GM06990 (cell line): ENCODE measurements at regions not wholly inside any gene's neighbourhood (a gene's known extent, or its start where the extent isn't known, plus 50 kb on each side); places are given as distances from the start of the nearest gene placed in this dataset.

Experiments used
- DNase-seq: peaks from one replicate; pipeline ENCODE4 v3.0.0-alpha.2; 2011; ENCODE audit not compliant: insufficient read length; ENCODE audit errors: extremely low read depth
- H3K27me3 ChIP-seq: replicated peaks from 2 replicates; pipeline ENCODE4 v1.6.0; 2011; ENCODE audit warnings: low read length; ENCODE audit not compliant: control insufficient read depth, insufficient read depth
- H3K36me3 ChIP-seq: 2 replicates; pipeline ENCODE4 v1.5.1; 2011; ENCODE audit warnings: low read length; ENCODE audit not compliant: control insufficient read depth, insufficient read depth
- H3K4me3 ChIP-seq: replicated peaks from 2 replicates; pipeline ENCODE4 v1.5.1; 2011; ENCODE audit warnings: low read depth, mild to moderate bottlenecking, control low read depth, low read length
- CTCF ChIP-seq: IDR thresholded peaks from 2 replicates; pipeline ENCODE4 v1.5.1; 2011; ENCODE audit warnings: low read length, control low read depth, mild to moderate bottlenecking, inconsistent platforms; ENCODE audit not compliant: insufficient read depth, poor library complexity, severe bottlenecking

- Histone ChIP-seq H3K36me3 (no peaks in the 10 kb centered on the region), H3K4me3 (no peak overlapping the region), H3K27me3 (no peaks in the 10 kb centered on the region)
- no peak for DNase-seq
- TF ChIP-seq CTCF, result no peak
Observed at GRCh38 chr4:188903986-188904385, 764.7 kb downstream of the TRIML1 start.

DNA sequence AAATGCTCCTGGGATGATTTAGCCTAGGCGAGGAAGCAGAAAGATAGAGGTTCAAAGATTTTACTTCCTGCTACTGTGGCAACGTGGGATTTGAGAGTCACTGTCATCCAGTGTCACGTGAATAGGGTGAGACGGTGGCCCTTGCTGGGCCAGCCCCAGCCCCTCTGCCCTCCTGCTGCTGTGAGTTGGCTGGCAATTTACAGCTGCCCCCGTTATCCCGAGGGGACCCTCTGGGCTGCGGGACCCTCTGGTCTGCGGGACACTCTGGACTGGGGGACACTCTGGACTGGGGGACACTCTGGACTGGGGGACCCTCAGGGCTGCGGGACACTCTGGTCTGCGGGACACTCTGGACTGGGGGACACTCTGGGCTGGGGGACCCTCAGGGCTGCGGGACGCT lies 765.4 kb downstream of the TRIML1 start:
- no peak for TF ChIP-seq CTCF
- Histone ChIP-seq H3K4me3 (no peak overlapping the region), H3K36me3 (no peaks in the 10 kb centered on the region), H3K27me3 (no peaks in the 10 kb centered on the region)
- DNase-seq, result no peak

DNA sequence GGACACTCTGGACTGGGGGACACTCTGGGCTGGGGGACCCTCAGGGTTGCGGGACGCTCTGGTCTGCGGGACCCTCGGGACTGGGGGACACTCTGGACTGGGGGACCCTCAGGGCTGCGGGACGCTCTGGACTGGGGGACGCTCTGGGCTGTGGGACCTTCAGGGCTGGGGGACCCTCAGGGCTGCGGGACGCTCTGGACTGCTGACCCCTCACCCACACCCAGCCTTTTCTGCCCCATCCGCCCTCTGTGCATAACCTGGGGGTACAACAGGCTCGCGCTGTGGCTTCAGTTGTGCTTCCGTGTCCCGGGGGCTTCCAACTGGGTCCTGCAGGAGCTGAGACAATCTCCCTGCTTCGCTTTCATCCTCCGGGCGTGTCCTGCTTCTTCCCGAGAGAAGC lies 766.0 kb downstream of the TRIML1 start:
- DNase-seq, result no peak
- H3K27me3 ChIP-seq, result no peaks in the 10 kb centered on the region
- H3K36me3 ChIP-seq, result no peaks in the 10 kb centered on the region
- no peak overlapping the region for H3K4me3 ChIP-seq
- TF ChIP-seq CTCF, result no peak

DNA sequence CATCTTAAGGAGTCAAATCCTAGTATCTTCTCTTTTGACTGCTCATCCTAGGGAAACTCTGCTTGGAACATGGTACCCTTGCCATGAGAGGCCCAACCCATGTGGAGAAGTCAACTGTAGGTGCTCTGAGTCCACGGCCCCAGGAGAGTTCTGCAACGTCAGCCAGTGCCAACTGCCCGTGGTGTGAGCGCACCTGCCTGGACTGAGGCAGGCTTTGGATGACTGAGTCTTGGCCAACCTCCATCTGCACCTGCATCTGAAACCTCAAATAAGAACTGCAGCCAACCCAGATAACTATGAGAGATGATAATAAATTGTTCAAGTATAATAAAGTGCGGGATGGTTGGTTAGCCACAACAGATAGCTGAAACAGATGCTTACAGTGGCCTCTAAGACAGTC lies 772.0 kb downstream of the TRIML1 start:
- TF ChIP-seq CTCF, result no peak
- H3K4me3 ChIP-seq, result no peak overlapping the region
- no peaks in the 10 kb centered on the region for H3K36me3 ChIP-seq
- no peaks in the 10 kb centered on the region for H3K27me3 ChIP-seq
- DNase-seq, result no peak

GRCh38 chr4:188911707-188912106 lies 772.5 kb downstream of the TRIML1 start:
- Histone ChIP-seq H3K36me3 (no peaks in the 10 kb centered on the region), H3K27me3 (no peaks in the 10 kb centered on the region), H3K4me3 (no peak overlapping the region)
- no peak for TF ChIP-seq CTCF
- no peak for DNase-seq

DNA sequence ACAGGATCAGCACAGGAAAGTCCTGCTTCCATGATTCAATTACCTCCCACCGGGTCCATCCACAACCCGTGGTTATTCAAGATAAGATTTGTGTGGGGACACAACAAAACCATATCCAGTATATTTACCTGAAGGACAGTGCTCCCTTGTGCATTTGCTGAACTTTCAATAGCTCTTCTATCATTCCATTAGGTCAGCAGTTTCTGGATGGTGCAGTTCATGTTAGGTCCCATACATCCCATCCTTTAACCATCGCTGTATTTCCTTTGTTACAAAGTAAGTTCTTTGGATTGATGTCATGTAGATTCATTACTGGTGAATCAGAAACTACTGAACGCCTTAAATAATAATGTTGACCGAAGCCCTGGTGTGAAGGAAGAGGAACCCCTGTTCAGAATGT lies 775.9 kb downstream of the TRIML1 start:
- DNase-seq, result no peak
- no peak overlapping the region for H3K4me3 ChIP-seq
- no peak for TF ChIP-seq CTCF
- H3K27me3 ChIP-seq, result no peaks in the 10 kb centered on the region
- no peaks in the 10 kb centered on the region for H3K36me3 ChIP-seq
